ENCODE measurements at regions not wholly inside any gene's neighbourhood (a gene's known extent, or its start where the extent isn't known, plus 50 kb on each side); places are given as distances from the start of the nearest gene placed in this dataset.

DNA sequence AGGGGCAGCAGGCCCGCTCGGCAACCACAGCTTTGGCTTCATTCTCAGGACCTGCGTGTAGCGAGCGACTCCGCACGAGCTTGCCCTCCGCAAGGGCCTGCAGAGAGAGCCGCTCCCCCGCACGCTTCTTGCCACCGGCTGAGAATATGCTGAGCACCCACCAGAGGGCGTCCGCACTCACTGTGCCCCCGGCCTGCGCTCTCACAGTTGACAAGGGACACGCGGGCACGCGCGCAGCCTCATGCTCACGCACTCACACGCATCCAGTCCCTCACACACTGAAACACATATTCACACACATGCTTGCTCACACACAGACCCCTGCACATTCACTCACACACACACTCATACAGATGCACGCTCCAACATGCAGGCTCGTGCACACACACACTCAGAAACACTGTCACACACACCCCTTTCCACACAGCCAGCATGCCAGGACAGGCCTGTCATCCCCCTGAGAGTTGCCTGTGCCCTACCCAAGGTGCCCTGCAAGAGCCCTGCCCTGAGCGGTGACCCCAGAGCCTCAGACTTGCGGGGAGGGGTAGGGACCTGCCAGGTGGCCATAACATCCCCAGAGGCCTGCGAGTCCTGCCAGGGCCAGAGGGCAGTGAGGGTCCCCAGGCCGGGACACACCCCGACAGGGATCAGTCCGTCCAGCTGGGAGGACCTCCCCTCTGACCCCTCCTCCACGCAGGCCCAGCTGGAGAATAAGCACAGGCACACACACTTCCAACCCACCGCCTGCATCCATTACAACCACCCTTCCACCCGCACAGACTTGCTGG is 174.1 kb downstream of the BMP7 start:
- TF ChIP-seq, protein P1, sequence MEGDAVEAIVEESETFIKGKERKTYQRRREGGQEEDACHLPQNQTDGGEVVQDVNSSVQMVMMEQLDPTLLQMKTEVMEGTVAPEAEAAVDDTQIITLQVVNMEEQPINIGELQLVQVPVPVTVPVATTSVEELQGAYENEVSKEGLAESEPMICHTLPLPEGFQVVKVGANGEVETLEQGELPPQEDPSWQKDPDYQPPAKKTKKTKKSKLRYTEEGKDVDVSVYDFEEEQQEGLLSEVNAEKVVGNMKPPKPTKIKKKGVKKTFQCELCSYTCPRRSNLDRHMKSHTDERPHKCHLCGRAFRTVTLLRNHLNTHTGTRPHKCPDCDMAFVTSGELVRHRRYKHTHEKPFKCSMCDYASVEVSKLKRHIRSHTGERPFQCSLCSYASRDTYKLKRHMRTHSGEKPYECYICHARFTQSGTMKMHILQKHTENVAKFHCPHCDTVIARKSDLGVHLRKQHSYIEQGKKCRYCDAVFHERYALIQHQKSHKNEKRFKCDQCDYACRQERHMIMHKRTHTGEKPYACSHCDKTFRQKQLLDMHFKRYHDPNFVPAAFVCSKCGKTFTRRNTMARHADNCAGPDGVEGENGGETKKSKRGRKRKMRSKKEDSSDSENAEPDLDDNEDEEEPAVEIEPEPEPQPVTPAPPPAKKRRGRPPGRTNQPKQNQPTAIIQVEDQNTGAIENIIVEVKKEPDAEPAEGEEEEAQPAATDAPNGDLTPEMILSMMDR (IDR thresholded peaks at IDR 0.05), result peak in 2 of 3 experiments; percentile 13 to 49
- TF ChIP-seq POLR2A (IDR thresholded peaks at IDR 0.05) (no peak), POLR2AphosphoS5 (IDR thresholded peaks at IDR 0.05; ENCODE audit: insufficient read depth in 1 of 2, low read depth in 1 of 2) (no peak)

Data from vagina (tissue), 2 donors.